H1 (cell line): ENCODE measurements at regions not wholly inside any gene's neighbourhood (a gene's known extent, or its start where the extent isn't known, plus 50 kb on each side); places are given as distances from the start of the nearest gene placed in this dataset.

Experiments
- SIN3A ChIP-seq, 2 experiments: IDR thresholded peaks in 1 of 2; conservative IDR thresholded peaks in 1 of 2; 2 replicates each; pipeline ENCODE4 v1.6.1; 2011 to 2012; ENCODE audit warnings: low read length in 2 of 2, improper control_type of control experiment in 1 of 2, low read depth in 1 of 2, mild to moderate bottlenecking in 1 of 2
- SRF ChIP-seq: IDR thresholded peaks from 2 replicates; pipeline ENCODE4 v1.6.1; 2011; ENCODE audit warnings: mild to moderate bottlenecking, low read depth, low read length, moderate library complexity
- TCF12 ChIP-seq: IDR thresholded peaks from 2 replicates; pipeline ENCODE4 v1.6.1; 2011; ENCODE audit warnings: low read depth, mild to moderate bottlenecking, low read length

DNA sequence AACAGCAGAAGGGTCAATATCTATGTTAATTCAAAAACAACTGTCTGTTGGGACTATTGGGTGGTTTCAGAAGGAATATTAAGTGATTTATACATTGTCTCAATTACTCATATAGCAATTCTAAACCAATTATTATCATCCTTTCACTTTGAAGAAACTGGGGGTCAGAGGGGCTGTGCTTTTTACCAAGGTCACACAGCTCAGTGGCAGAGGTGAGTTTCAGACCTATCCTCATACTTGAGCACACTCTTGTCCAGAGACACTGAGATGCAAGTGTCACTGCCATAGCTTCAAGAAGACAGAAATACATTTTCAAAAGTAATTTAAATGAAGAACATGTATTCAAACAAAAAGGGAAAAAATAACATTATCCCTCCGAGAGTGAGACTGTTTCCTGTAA is 195.3 kb downstream of the ARL4A start (continued):
- TF ChIP-seq TCF12 (no peak), SIN3A (conservative IDR thresholded peaks at IDR 0.05 in 1 of 2, IDR thresholded peaks at IDR 0.05 in 1 of 2; ENCODE audit: low read depth in 1 of 2, low read length in 2 of 2) (no peak), SRF (no peak)
- TF ChIP-seq, all 59 proteins: peak for 0
